HG02852 (cell line): ENCODE measurements at regions not wholly inside any gene's neighbourhood (a gene's known extent, or its start where the extent isn't known, plus 50 kb on each side); places are given as distances from the start of the nearest gene placed in this dataset.
A peak's percentile ranks its signal among the peaks of the same experiment; 100 is the strongest.
"Not testable (repeated sequence)": the region's sequence is repeated elsewhere in the genome, so short reads cannot be mapped to it uniquely, and the experiment has no call there.

Experiments used
- ATAC-seq: cut with Tn5 transposase; IDR thresholded peaks from one replicate; pipeline ENCODE4 v1.9.1; 2021; ENCODE audit warnings: mild to moderate bottlenecking, moderate library complexity; ENCODE audit not compliant: unreplicated experiment

- ATAC-seq: peak; percentile 28
Observed at GRCh38 chr13:79190932-79191331, 215.1 kb downstream of the RBM26 start.

DNA sequence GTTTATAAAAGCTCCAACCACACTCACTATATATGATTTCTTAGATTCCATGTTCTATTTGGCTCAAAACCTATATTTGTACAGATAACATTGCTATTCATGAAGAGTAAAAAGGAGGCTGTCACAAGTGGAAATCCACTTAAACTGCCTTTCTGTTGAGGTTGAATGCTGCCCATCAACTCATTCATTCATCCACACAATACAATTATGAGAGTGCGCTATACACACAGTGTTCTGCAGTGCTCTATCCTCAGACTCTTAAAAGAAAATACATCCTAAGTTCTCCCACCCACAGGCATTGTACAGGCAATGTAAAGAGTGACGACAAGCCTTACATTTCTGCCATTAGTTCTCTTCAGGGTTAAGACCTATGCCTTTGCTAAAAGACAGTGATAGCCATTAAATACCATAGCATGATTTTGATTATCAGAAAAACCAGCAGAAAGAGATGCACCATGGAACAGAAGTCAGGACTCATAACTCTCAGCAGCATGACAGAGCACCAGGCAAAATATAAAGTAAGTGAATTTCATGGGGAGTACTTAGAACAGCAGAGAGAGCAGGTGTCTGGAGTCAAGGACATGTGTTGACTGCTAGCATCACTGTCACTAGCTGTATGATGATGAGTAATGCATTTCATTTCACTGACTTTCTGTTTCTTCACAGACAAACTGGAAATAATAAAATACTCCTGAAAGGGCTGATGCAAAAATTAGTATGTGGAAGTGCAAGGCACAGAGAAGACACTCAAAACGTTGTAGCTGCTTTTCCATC is 218.0 kb downstream of the RBM26 start:
- no peak for ATAC-seq

DNA sequence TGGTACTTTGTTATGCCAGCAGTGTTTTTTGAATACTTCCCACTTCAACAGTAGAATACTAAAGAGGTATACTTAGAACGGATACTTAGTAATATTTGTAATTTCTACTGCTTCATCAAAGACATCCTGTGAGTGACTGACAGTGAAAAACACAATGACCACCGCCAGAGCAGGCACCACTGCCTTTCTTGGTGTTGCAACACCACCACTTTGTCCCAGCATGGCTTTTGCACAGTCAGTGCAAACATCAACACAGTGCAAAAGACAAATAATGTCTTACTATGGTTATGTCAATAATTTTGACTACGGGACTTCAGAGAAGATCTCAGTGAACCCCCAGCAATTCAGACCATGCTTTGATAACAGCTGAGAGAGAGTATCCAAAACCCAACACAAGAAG is 220.5 kb downstream of the RBM26 start:
- ATAC-seq: no peak

- no peak for ATAC-seq
Observed at GRCh38 chr13:79183231-79183630, 222.8 kb downstream of the RBM26 start.

DNA sequence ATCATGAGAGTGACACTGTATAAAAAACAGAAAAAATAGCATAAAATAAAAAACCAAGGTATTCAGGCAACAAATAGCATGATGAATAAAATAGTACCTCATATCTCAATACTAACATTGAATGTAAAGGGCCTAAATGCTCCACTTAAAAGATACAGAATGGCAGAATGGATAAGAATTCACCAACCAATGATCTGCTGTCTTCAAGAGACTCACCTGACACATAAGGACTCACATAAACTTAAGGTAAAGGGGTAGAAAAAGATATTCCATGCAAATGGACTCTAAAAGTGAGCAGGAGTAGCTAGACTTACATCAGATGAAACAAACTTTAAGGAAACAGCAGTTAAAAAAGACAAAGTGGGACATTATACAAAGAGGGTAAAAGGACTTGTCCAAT is 232.4 kb downstream of the RBM26 start:
- ATAC-seq: not testable (repeated sequence)

DNA sequence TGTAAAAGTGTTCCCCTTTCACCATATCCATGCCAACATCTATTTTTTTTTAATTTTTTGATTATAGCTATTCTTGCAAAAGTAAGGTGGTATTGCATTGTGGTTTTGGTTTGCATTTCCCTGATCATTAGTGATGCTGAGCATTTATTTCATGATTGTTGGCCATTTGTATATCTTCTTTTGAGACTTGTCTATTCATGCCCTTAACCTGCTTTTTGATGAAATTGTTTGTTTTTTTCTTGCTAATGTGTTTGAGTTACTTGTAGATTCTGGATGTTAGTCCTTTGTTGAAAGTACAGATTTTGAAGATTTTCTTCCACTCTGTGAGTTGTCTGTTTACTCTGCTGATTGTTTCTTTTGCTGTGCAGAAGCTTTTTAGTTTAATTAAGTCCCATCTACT is 233.1 kb downstream of the RBM26 start:
- ATAC-seq: not testable (repeated sequence)

GRCh38 chr13:79171141-79172061 is 234.7 kb downstream of the RBM26 start:
- no peak for ATAC-seq

DNA sequence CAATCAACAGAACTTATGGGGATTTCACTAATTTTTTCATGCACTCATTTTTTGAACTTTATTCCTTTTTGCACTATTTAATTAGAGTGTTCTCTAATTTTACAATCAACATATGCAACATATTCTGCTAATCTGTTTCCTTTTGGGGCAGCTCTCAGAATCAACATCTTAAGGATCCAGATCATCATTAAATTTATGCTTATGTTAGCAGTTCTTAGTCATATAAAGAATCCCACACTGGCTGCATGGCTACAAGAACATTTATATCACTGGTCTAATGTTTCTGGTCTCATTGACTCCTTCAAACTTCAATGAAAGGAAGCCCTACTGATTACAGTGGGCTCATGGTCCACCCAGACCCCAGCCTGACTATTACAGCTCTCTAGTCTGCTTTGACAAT is 245.2 kb downstream of the RBM26 start:
- ATAC-seq: no peak

- ATAC-seq: no peak
Observed at GRCh38 chr13:79155883-79156282, 250.2 kb downstream of the RBM26 start.

DNA sequence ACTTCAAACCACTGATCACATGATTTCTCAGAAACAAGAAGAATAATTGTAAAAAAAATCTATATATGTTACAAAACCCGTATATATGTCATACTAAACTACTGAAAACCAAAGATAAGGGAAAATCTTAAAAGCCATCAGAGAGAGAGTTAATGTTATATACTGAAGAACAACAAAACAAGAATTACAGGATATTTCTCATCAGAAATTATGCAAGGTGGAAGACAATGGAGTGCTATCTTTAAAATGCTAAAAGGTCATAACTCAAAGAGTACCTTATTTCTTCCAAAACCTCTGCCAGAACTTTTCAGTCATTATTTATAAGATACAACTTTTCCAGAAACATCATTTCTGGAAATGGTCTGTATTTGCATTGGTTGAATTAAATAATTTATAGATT is 256.8 kb downstream of the RBM26 start:
- ATAC-seq: no peak

DNA sequence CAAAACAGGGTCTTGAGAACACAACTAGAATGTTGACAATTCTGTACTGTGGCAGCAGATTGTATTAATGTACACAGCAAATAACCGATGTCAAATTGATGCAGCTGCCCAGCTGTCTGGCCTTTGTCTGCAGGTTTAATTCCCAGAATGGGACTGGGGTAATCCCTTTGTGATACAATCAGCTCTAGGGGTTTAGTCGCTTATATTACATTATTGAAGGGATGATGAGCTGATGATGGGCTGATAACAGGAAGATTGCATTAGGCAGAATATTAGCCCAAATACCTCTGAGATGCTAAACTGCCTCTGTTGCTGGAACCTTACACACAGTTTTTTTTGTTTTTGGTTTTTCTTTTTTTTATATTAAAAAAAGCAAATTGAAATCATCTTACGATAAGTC is 265.0 kb downstream of the RBM26 start:
- no peak for ATAC-seq

DNA sequence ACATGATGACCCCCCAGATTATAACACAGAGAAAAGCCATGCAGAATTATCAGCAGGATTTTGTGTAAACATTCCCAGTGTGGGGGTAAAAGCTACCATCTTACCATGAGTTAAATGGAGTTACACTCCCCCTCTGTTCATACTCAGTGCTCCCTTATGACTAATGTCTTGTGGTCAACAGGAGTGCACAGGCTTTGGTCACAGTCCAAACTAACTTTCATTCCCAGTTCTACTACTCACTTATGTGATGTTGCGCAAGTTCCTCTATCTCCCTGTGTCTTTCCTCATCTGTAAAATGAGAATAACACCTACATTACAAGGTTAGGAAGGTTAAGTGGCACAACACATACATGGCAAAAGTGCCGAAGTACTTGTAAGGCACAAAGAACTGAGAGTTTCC is 277.9 kb downstream of the RBM26 start:
- ATAC-seq: no peak

DNA sequence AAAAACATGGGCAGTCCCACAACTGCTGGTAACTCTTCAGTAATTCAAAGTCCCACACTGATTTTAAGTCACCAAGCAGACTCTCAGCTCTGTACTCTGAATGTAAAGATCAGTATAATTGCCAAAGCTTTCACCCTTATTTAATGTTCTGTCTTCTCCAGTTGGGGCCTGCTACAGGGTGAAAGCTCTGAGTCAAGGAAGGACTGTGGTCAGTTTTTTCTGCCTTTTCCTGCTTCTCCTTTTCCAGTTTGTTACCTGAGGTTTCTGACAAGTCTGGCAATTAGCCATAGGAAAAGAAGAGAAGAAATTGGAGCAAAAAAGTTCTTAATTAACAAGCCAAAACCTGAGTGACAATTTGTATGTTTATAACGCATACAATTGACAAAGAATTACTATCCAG is 279.3 kb downstream of the RBM26 start:
- no peak for ATAC-seq

- no peak for ATAC-seq
Observed at GRCh38 chr13:79124183-79124582, 281.9 kb downstream of the RBM26 start.

- ATAC-seq: no peak
Observed at GRCh38 chr13:79121286-79121685, 284.8 kb downstream of the RBM26 start.

DNA sequence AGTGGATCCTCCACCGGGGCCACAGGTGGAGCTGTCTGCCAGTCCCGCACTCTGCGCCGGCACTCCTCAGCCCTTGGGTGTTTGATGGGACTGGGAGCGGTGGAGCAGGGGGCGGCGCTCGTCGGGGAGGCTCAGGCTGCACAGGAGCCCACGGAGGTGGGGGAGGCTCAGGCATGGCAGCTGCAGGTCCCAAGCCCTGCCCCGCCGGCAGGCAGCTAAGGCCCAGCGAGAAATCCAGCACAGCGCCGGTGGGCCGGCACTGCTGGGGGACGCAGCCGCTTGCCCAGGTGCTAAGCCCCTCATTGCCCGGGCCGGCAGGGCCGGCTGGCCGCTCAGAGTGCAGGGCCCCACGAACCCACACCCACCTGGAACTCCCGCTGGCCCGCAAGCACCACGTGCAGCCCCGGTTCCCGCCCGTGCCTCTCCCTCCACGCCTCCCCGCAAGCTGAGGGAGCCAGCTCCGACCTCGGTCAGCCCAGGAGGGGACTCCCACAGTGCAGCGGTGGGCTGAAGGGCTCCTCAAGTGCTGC is 286.4 kb downstream of the RBM26 start:
- no peak for ATAC-seq

DNA sequence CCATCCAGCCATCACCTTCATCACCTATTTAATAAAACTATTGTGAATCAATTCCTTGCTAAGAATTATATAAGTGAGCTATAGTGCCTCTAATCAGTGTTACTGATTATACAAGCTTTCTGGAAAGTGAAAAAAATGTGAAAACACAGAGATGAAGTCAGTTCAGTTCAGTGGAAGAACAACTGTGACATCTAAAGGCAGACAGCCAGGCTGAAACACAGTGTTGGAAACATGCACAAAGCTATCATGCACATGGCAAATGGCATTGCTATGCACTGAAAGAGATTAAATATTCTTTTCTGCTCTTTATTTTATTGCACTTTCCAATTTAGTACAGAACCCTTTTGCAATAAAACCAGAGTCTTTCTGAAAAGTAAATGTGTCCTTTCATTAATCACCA is 294.0 kb downstream of the RBM26 start:
- no peak for ATAC-seq

GRCh38 chr13:79108914-79109643 is 297.0 kb downstream of the RBM26 start:
- peak; percentile 79 for ATAC-seq

- no peak for ATAC-seq
Observed at GRCh38 chr13:79098596-79098995, 307.5 kb downstream of the RBM26 start.

DNA sequence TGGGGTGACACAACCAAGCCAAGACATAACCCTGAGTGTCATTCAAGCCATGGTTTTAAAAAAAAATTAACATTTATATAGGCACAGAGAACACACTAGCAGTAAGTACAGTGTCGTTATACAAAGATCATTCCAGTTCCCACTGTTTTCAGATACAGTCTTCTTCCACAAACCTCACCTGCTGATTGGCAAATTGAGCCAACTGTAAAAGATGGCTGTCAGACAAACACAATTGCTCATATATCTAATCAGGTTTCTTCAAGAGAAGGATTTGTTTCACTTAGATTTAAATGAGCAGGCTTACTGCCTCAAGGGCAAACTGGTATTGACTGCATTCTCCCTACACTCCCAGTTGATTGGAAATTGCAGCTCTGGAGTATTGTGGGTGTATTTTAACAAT is 308.9 kb downstream of the RBM26 start:
- ATAC-seq: no peak

DNA sequence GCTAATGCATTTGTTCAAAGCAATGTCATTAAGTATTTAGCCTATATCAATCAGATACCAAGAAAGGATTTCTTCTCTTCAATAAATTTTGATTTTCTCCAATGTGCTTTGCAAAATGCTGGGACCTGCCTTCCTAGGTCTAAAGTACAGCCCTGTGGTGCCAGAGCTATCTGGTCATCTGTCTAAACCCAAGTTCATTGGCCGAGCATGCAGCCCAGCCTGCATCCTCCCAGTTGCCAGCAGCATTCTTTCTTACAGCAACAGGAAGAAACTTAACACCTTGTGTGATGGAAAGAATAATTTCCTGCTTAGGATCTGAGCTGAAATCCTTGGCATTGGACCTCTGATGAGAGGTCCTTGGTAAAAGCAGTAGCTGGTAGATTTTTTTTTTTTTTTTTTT is 310.0 kb downstream of the RBM26 start:
- ATAC-seq: no peak
